ENCODE measurements at regions not wholly inside any gene's neighbourhood (a gene's known extent, or its start where the extent isn't known, plus 50 kb on each side); places are given as distances from the start of the nearest gene placed in this dataset.

DNA sequence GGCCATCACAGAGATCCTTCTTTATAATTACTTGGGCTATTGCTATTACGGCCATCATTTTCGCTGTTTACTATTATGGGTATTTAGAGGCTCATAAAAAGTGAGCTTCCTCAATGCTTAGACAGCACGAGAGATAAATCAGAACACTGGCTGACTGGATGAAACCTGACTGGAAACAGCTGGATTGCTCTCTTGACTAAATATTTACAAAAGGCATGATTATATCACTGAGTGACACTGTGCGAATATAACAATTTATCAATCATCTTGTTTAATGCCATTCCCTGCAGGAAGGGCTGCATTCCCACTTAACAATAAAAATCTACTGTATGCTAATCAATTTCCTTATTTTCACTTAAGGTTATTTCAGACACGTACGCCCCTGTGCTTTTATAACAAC is 260.1 kb upstream of the ARID1B start:
- TF ChIP-seq, protein P1, sequence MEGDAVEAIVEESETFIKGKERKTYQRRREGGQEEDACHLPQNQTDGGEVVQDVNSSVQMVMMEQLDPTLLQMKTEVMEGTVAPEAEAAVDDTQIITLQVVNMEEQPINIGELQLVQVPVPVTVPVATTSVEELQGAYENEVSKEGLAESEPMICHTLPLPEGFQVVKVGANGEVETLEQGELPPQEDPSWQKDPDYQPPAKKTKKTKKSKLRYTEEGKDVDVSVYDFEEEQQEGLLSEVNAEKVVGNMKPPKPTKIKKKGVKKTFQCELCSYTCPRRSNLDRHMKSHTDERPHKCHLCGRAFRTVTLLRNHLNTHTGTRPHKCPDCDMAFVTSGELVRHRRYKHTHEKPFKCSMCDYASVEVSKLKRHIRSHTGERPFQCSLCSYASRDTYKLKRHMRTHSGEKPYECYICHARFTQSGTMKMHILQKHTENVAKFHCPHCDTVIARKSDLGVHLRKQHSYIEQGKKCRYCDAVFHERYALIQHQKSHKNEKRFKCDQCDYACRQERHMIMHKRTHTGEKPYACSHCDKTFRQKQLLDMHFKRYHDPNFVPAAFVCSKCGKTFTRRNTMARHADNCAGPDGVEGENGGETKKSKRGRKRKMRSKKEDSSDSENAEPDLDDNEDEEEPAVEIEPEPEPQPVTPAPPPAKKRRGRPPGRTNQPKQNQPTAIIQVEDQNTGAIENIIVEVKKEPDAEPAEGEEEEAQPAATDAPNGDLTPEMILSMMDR (IDR thresholded peaks at IDR 0.05; ENCODE audit: insufficient read depth, low read length): no peak
- TF ChIP-seq POLR2AphosphoS5 (IDR thresholded peaks at IDR 0.05; ENCODE audit: low read depth) (no peak), SPI1 (IDR thresholded peaks at IDR 0.05; ENCODE audit: borderline replicate concordance, low read depth) (no peak), GABPA (IDR thresholded peaks at IDR 0.05; ENCODE audit: low read depth) (no peak)
- TF ChIP-seq, protein P2, sequence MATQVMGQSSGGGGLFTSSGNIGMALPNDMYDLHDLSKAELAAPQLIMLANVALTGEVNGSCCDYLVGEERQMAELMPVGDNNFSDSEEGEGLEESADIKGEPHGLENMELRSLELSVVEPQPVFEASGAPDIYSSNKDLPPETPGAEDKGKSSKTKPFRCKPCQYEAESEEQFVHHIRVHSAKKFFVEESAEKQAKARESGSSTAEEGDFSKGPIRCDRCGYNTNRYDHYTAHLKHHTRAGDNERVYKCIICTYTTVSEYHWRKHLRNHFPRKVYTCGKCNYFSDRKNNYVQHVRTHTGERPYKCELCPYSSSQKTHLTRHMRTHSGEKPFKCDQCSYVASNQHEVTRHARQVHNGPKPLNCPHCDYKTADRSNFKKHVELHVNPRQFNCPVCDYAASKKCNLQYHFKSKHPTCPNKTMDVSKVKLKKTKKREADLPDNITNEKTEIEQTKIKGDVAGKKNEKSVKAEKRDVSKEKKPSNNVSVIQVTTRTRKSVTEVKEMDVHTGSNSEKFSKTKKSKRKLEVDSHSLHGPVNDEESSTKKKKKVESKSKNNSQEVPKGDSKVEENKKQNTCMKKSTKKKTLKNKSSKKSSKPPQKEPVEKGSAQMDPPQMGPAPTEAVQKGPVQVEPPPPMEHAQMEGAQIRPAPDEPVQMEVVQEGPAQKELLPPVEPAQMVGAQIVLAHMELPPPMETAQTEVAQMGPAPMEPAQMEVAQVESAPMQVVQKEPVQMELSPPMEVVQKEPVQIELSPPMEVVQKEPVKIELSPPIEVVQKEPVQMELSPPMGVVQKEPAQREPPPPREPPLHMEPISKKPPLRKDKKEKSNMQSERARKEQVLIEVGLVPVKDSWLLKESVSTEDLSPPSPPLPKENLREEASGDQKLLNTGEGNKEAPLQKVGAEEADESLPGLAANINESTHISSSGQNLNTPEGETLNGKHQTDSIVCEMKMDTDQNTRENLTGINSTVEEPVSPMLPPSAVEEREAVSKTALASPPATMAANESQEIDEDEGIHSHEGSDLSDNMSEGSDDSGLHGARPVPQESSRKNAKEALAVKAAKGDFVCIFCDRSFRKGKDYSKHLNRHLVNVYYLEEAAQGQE (IDR thresholded peaks at IDR 0.05; ENCODE audit: insufficient replicate concordance, low read depth): no peak
